ENCODE measurements at regions not wholly inside any gene's neighbourhood (a gene's known extent, or its start where the extent isn't known, plus 50 kb on each side); places are given as distances from the start of the nearest gene placed in this dataset.

GRCh38 chrX:1124531-1124930, 87.9 kb downstream of the CRLF2 start:
- TF ChIP-seq SUZ12 (IDR thresholded peaks at IDR 0.05), result no peak
- peak; percentile 27; the same call in 1 of the 2 replicates for TF ChIP-seq L3MBTL2 (conservative IDR thresholded peaks at IDR 0.05)
- no peak for TF ChIP-seq ELF4 (IDR thresholded peaks at IDR 0.05)
- TF ChIP-seq TARDBP (IDR thresholded peaks at IDR 0.05), result no peak
- TF ChIP-seq BHLHE40 (IDR thresholded peaks at IDR 0.05; ENCODE audit: borderline replicate concordance), result no peak
- no peak for TF ChIP-seq SP1 (IDR thresholded peaks at IDR 0.05)
- TF ChIP-seq ARNT (IDR thresholded peaks at IDR 0.05), result no peak
- no peak for TF ChIP-seq ZNF384 (IDR thresholded peaks at IDR 0.05)
- no peak for TF ChIP-seq FOXK2 (IDR thresholded peaks at IDR 0.05)
- no peak for TF ChIP-seq FOXM1 (IDR thresholded peaks at IDR 0.05; ENCODE audit: borderline replicate concordance)
